DND-41 (cell line): ENCODE measurements at regions not wholly inside any gene's neighbourhood (a gene's known extent, or its start where the extent isn't known, plus 50 kb on each side); places are given as distances from the start of the nearest gene placed in this dataset.

Experiments
- EZH2 ChIP-seq: IDR thresholded peaks from 3 replicates; pipeline ENCODE4 v1.6.1; 2012; ENCODE audit warnings: borderline replicate concordance, low read depth, mild to moderate bottlenecking, moderate library complexity, low read length, inconsistent platforms; ENCODE audit not compliant: severe bottlenecking
- TF ChIP-seq, protein P1 (sequence below): IDR thresholded peaks from 2 replicates; pipeline ENCODE4 v1.5.1; 2012; ENCODE audit warnings: borderline replicate concordance, low read length, moderate library complexity, mild to moderate bottlenecking; ENCODE audit not compliant: poor library complexity, severe bottlenecking; ENCODE audit errors: extremely low read depth

DNA sequence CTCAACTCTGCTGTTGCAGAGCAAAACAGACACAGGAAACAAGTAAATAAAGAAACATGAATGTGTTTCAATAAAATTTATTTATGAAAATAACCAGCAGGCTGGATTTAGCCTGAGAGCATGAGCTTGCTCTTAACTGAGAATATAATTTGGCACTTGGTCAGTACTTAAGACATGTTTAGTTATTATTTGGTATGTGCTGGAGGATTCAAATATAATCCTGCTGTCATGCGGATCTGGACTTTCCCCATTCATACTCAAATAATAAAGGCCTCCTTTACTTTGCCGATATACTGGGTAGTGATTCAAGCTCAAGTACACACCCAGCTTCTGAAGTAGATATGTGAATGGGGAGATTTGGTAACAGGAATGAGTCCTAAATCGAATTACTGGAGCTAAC, 465.5 kb upstream of the HS3ST1 start:
- TF ChIP-seq, protein P1, sequence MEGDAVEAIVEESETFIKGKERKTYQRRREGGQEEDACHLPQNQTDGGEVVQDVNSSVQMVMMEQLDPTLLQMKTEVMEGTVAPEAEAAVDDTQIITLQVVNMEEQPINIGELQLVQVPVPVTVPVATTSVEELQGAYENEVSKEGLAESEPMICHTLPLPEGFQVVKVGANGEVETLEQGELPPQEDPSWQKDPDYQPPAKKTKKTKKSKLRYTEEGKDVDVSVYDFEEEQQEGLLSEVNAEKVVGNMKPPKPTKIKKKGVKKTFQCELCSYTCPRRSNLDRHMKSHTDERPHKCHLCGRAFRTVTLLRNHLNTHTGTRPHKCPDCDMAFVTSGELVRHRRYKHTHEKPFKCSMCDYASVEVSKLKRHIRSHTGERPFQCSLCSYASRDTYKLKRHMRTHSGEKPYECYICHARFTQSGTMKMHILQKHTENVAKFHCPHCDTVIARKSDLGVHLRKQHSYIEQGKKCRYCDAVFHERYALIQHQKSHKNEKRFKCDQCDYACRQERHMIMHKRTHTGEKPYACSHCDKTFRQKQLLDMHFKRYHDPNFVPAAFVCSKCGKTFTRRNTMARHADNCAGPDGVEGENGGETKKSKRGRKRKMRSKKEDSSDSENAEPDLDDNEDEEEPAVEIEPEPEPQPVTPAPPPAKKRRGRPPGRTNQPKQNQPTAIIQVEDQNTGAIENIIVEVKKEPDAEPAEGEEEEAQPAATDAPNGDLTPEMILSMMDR, result no peak
- no peak for TF ChIP-seq EZH2
